CD14-positive monocyte (primary cell): ENCODE measurements at regions not wholly inside any gene's neighbourhood (a gene's known extent, or its start where the extent isn't known, plus 50 kb on each side); places are given as distances from the start of the nearest gene placed in this dataset.

ENCODE experiments used
- DNase-seq, 3 donors: peaks; one replicate each; pipeline ENCODE4 v3.0.0-alpha.2; 2011 to 2022
- H2AFZ ChIP-seq: 2 replicates; pipeline ENCODE4 v1.6.0; 2012; ENCODE audit warnings: mild to moderate bottlenecking, low read depth, low read length, inconsistent platforms; ENCODE audit not compliant: insufficient read depth, poor library complexity, severe bottlenecking
- H3K27ac ChIP-seq, 2 donors: 1 replicate in 1 of 2; 2 replicates in 1 of 2; pipeline ENCODE4 v1.5.1; 2012 to 2013; ENCODE audit warnings: low read length in 2 of 2, control low read depth in 1 of 2, inconsistent platforms in 1 of 2, low read depth in 1 of 2, mild to moderate bottlenecking in 1 of 2
- H3K27me3 ChIP-seq, 2 donors: one replicate each; pipeline versions ENCODE4 v1.6.0 to v1.6.1; 2011 to 2013; ENCODE audit warnings: low read length in 2 of 2; ENCODE audit not compliant: control insufficient read depth in 2 of 2, insufficient read depth in 2 of 2
- H3K36me3 ChIP-seq, 2 donors: replicated peaks in 1 of 2; 1 replicate in 1 of 2; 2 replicates in 1 of 2; pipeline versions ENCODE4 v1.5.1 to v1.6.1; 2012 to 2013; ENCODE audit warnings: low read length in 2 of 2, control low read depth in 1 of 2, inconsistent platforms in 1 of 2, mild to moderate bottlenecking in 1 of 2; ENCODE audit not compliant: insufficient read depth in 2 of 2, control insufficient read depth in 1 of 2
- H3K4me1 ChIP-seq, 2 donors: 1 replicate in 1 of 2; 2 replicates in 1 of 2; pipeline versions ENCODE4 v1.5.1 to v1.6.1; 2012 to 2013; ENCODE audit warnings: low read length in 2 of 2, control low read depth in 1 of 2, inconsistent platforms in 1 of 2, mild to moderate bottlenecking in 1 of 2, moderate library complexity in 1 of 2; ENCODE audit not compliant: insufficient read depth in 2 of 2, control insufficient read depth in 1 of 2
- H3K4me2 ChIP-seq: replicated peaks from 2 replicates; pipeline ENCODE3; 2012; ENCODE audit warnings: low read length, moderate library complexity, mild to moderate bottlenecking; ENCODE audit not compliant: poor library complexity, severe bottlenecking; ENCODE audit errors: extremely low read depth
- H3K4me3 ChIP-seq, 3 experiments: fragments of 200-600 bp in 1 of 3; sonication (generic) in 1 of 3; replicated peaks in 1 of 3; 1 replicate in 2 of 3; 2 replicates in 1 of 3; pipeline ENCODE4 v1.5.1; 2011 to 2013; ENCODE audit warnings: low read length in 3 of 3, mild to moderate bottlenecking in 3 of 3, control low read depth in 2 of 3, low read depth in 2 of 3, inconsistent platforms in 1 of 3, moderate library complexity in 1 of 3
- H3K79me2 ChIP-seq: 2 replicates; pipeline ENCODE4 v1.6.0; 2012; ENCODE audit warnings: mild to moderate bottlenecking, control low read depth, inconsistent platforms, low read length, moderate library complexity; ENCODE audit not compliant: insufficient read depth
- H3K9ac ChIP-seq: 2 replicates; pipeline ENCODE4 v1.6.0; 2017; ENCODE audit warnings: low read length, mild to moderate bottlenecking; ENCODE audit not compliant: insufficient read depth, poor library complexity, severe bottlenecking
- H3K9me3 ChIP-seq, 2 donors: replicated peaks in 1 of 2; 1 replicate in 1 of 2; 2 replicates in 1 of 2; pipeline versions ENCODE4 v1.5.1 to v1.6.1; 2012 to 2013; ENCODE audit warnings: low read length in 2 of 2, control low read depth in 1 of 2; ENCODE audit not compliant: control insufficient read depth in 1 of 2, insufficient read depth in 1 of 2
- H4K20me1 ChIP-seq: 2 replicates; pipeline ENCODE4 v1.6.0; 2012; ENCODE audit warnings: mild to moderate bottlenecking, low read length, control low read depth, moderate library complexity; ENCODE audit not compliant: insufficient read depth
- H3K27ac Mint-ChIP-seq, 7 donors: one replicate each; pipeline ENCODE4 v1.8.0; 2020; ENCODE audit warnings: mild to moderate bottlenecking in 7 of 7, mixed read lengths in 7 of 7, moderate library complexity in 6 of 7, inconsistent platforms in 2 of 7
- H3K27me3 Mint-ChIP-seq, 3 donors: one replicate each; pipeline ENCODE4 v1.8.0; 2021 to 2022; ENCODE audit warnings: low read depth in 3 of 3, mild to moderate bottlenecking in 3 of 3, mixed read lengths in 3 of 3, moderate library complexity in 3 of 3, inconsistent platforms in 1 of 3
- H3K36me3 Mint-ChIP-seq, 2 donors: one replicate each; pipeline ENCODE4 v1.8.0; 2020; ENCODE audit warnings: mixed read lengths in 2 of 2, inconsistent platforms in 1 of 2, mild to moderate bottlenecking in 1 of 2
- H3K4me1 Mint-ChIP-seq: one replicate; pipeline ENCODE4 v1.8.0; 2020; ENCODE audit warnings: mild to moderate bottlenecking, mixed read lengths
- H3K4me3 Mint-ChIP-seq, 2 donors: one replicate each; pipeline ENCODE4 v1.8.0; 2020; ENCODE audit warnings: mild to moderate bottlenecking in 2 of 2, mixed read lengths in 2 of 2, moderate library complexity in 1 of 2
- H3K9me3 Mint-ChIP-seq, 7 donors: one replicate each; pipeline ENCODE4 v1.8.0; 2020 to 2022; ENCODE audit warnings: mixed read lengths in 7 of 7, mild to moderate bottlenecking in 6 of 7, moderate library complexity in 6 of 7, inconsistent platforms in 2 of 7
- CTCF ChIP-seq: fragments of 200-600 bp; IDR thresholded peaks from one replicate; pipeline ENCODE4 v1.8.0; 2022; ENCODE audit warnings: antibody characterized with exemption, mild to moderate bottlenecking
- WGBS: methylation state at CpG from one replicate; pipeline ENCODE4 v1.1.5; 2013; ENCODE audit warnings: missing lambda C conversion rate; ENCODE audit not compliant: insufficient coverage; 5-methylcytosine and 5-hydroxymethylcytosine counted together
- intact Hi-C, 2 donors: fragments of 100-400 bp; cut with micrococcal nuclease; formaldehyde crosslinking; loops; one replicate each; pipeline versions ENCODE4 v1.15.0 to v1.15.1; 2023

GRCh38 chr2:48110492-48110891 lies 204.0 kb upstream of the FOXN2 start:
- Histone ChIP-seq H3K79me2 (peaks cover 7% of the 10 kb centered on the region), H3K27me3 (no peaks in the 10 kb centered on the region), H4K20me1 (no peaks in the 10 kb centered on the region), H3K9me3 (no peaks in the 10 kb centered on the region), H3K4me3 (no peak overlapping the region), H3K4me2 (no peak overlapping the region), H2AFZ (no peak overlapping the region), H3K9ac (no peak overlapping the region), H3K27ac (no peak overlapping the region), H3K4me1 (peaks cover 65 to 83% of the 10 kb centered on the region in 2 donors), H3K36me3 (no peaks in the 10 kb centered on the region)
- intact Hi-C loops = loop anchor here in 1 of 2 donors (1.0 kb wide), 1 partner anchor 310 kb away; no protein-coding TSS in a partner anchor
- no peaks in the 10 kb centered on the region for H3K9me3 Mint-ChIP-seq
- no peaks in the 10 kb centered on the region for H3K27me3 Mint-ChIP-seq
- H3K36me3 Mint-ChIP-seq = peaks cover 0 to 3% of the 10 kb centered on the region in 2 donors
- no peak overlapping the region for H3K4me3 Mint-ChIP-seq
- WGBS = no CpG with 5 or more reads among the region's 4 CpGs
- TF ChIP-seq CTCF = no peak
- no peak for DNase-seq
- peaks cover 74% of the 10 kb centered on the region for H3K4me1 Mint-ChIP-seq
- no peak overlapping the region for H3K27ac Mint-ChIP-seq

GRCh38 chr2:48112911-48113680 lies 201.4 kb upstream of the FOXN2 start:
- H3K9me3 Mint-ChIP-seq = no peaks in the 10 kb centered on the region
- Histone ChIP-seq H3K4me2 (no peak overlapping the region), H3K4me1 (peaks cover 57 to 74% of the 10 kb centered on the region in 2 donors), H3K36me3 (no peaks in the 10 kb centered on the region), H2AFZ (peak overlapping the region; percentile 32), H3K9me3 (no peaks in the 10 kb centered on the region), H3K4me3 (peak overlapping the region in 1 of 3 experiments; percentile 3), H4K20me1 (no peaks in the 10 kb centered on the region), H3K9ac (no peak overlapping the region), H3K27me3 (no peaks in the 10 kb centered on the region), H3K79me2 (peaks cover 7% of the 10 kb centered on the region), H3K27ac (peak overlapping the region; percentile 88 to 90)
- peaks cover 0 to 3% of the 10 kb centered on the region in 2 donors for H3K36me3 Mint-ChIP-seq
- TF ChIP-seq CTCF = no peak
- intact Hi-C loops = no loop called here
- peak in 2 of 3 donors; percentile 75 to 78 for DNase-seq
- peaks cover 61% of the 10 kb centered on the region for H3K4me1 Mint-ChIP-seq
- H3K4me3 Mint-ChIP-seq = peak overlapping the region; percentile 12 to 19
- peak overlapping the region; percentile 92 to 97 (median 94) for H3K27ac Mint-ChIP-seq
- H3K27me3 Mint-ChIP-seq = no peaks in the 10 kb centered on the region
- WGBS = 21% methylated on average over 2 of the region's 5 CpGs
